ENCODE measurements at regions not wholly inside any gene's neighbourhood (a gene's known extent, or its start where the extent isn't known, plus 50 kb on each side); places are given as distances from the start of the nearest gene placed in this dataset.

GRCh38 chr1:82073659-82074058 is 272.9 kb downstream of the ADGRL2 start:
- no peak for TF ChIP-seq CTCF (IDR thresholded peaks at IDR 0.05)
- TF ChIP-seq POLR2A (IDR thresholded peaks at IDR 0.05), result no peak
